ENCODE measurements at regions not wholly inside any gene's neighbourhood (a gene's known extent, or its start where the extent isn't known, plus 50 kb on each side); places are given as distances from the start of the nearest gene placed in this dataset.

DNA sequence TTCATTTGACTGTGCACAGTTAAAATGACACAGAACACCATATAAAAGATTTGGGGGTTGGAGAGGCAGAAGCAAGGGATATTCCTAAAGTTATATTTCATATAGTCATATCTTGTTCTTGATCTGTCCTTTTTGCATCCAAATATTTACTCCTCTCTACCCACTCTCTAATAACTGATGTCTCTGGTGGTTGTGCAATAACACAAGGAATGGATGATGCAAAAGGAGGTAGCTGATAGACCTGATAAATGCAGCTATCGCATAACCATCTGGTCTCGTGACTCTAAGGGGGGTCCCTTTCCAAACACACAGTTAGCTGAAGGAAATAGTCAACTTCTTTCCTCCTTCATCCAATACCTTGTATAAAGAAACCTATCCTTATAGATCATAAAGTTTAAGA is 123.1 kb downstream of the POLR1F start:
- TF ChIP-seq, protein P1, sequence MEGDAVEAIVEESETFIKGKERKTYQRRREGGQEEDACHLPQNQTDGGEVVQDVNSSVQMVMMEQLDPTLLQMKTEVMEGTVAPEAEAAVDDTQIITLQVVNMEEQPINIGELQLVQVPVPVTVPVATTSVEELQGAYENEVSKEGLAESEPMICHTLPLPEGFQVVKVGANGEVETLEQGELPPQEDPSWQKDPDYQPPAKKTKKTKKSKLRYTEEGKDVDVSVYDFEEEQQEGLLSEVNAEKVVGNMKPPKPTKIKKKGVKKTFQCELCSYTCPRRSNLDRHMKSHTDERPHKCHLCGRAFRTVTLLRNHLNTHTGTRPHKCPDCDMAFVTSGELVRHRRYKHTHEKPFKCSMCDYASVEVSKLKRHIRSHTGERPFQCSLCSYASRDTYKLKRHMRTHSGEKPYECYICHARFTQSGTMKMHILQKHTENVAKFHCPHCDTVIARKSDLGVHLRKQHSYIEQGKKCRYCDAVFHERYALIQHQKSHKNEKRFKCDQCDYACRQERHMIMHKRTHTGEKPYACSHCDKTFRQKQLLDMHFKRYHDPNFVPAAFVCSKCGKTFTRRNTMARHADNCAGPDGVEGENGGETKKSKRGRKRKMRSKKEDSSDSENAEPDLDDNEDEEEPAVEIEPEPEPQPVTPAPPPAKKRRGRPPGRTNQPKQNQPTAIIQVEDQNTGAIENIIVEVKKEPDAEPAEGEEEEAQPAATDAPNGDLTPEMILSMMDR (conservative IDR thresholded peaks at IDR 0.05; ENCODE audit: low read depth, low read length), result no peak
- no peak for TF ChIP-seq EZH2phosphoT487 (IDR thresholded peaks at IDR 0.05; ENCODE audit: borderline replicate concordance, low read length)
- TF ChIP-seq EZH2 (IDR thresholded peaks at IDR 0.05; ENCODE audit: low read length, unreplicated experiment), result no peak

All from PC-3 (cell line).